ENCODE measurements at regions not wholly inside any gene's neighbourhood (a gene's known extent, or its start where the extent isn't known, plus 50 kb on each side); places are given as distances from the start of the nearest gene placed in this dataset.
A peak's percentile ranks its signal among the peaks of the same experiment; 100 is the strongest.

DNA sequence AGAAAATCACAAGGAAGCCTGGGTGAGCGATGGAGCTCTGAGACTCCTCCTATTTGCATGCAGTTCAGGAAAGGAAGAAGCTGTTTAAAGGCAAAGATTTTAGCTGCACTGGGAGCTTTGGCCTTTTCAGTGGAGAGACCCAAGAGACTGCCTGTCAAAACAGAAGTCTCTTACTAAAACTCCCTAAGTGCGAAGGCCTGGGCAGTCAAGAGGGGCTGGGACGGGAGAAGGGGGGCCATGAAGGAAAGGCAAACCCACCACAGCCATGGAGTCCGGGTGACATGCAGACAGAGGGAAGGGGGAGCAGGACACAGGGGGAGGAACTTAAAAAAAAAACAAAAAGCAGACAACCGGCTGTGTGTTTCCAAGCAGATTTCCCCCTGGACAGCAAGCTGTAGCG is 537.6 kb upstream of the NOX3 start:
- H3K4me1 ChIP-seq (replicated peaks) = no peaks in the 10 kb centered on the region
- TF ChIP-seq, protein P1, sequence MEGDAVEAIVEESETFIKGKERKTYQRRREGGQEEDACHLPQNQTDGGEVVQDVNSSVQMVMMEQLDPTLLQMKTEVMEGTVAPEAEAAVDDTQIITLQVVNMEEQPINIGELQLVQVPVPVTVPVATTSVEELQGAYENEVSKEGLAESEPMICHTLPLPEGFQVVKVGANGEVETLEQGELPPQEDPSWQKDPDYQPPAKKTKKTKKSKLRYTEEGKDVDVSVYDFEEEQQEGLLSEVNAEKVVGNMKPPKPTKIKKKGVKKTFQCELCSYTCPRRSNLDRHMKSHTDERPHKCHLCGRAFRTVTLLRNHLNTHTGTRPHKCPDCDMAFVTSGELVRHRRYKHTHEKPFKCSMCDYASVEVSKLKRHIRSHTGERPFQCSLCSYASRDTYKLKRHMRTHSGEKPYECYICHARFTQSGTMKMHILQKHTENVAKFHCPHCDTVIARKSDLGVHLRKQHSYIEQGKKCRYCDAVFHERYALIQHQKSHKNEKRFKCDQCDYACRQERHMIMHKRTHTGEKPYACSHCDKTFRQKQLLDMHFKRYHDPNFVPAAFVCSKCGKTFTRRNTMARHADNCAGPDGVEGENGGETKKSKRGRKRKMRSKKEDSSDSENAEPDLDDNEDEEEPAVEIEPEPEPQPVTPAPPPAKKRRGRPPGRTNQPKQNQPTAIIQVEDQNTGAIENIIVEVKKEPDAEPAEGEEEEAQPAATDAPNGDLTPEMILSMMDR (IDR thresholded peaks at IDR 0.05) = no peak
- TF ChIP-seq POLR2AphosphoS5 (IDR thresholded peaks at IDR 0.05) (no peak), POLR2A (IDR thresholded peaks at IDR 0.05) (no peak)
- WGBS = 86% methylated on average over 6 of the region's 6 CpGs
- no peak overlapping the region for H3K4me3 ChIP-seq
- no peaks in the 10 kb centered on the region for H3K27me3 ChIP-seq (replicated peaks; ENCODE audit: insufficient read depth)
- no peaks in the 10 kb centered on the region for H3K36me3 ChIP-seq
- intact Hi-C loops (cut with DNase I) = no loop called here
- no peak overlapping the region for H3K27ac ChIP-seq
- no peak for DNase-seq (ENCODE audit: low spot score)
- no peaks in the 10 kb centered on the region for H3K9me3 ChIP-seq

- WGBS = 10% methylated on average over 3 of the region's 3 CpGs
- Histone ChIP-seq H3K27me3 (replicated peaks; ENCODE audit: insufficient read depth) (no peaks in the 10 kb centered on the region), H3K27ac (peak overlapping the region in 1 of 2 donors; percentile 23)
These were observed 530.1 kb upstream of the NOX3 start for GRCh38 chr6:155985660-155986138.

GRCh38 chr6:155980768-155981079 is 525.1 kb upstream of the NOX3 start:
- no peaks in the 10 kb centered on the region for H3K9me3 ChIP-seq
- no peaks in the 10 kb centered on the region for H3K36me3 ChIP-seq
- no peaks in the 10 kb centered on the region for H3K27me3 ChIP-seq (replicated peaks; ENCODE audit: insufficient read depth)
- H3K4me1 ChIP-seq (replicated peaks) = no peaks in the 10 kb centered on the region
- TF ChIP-seq POLR2A (IDR thresholded peaks at IDR 0.05) (no peak), POLR2AphosphoS5 (IDR thresholded peaks at IDR 0.05) (no peak)
- TF ChIP-seq, protein P1 (IDR thresholded peaks at IDR 0.05) = no peak
- intact Hi-C loops (cut with DNase I) = no loop called here
- no peak for DNase-seq (ENCODE audit: low spot score)
- H3K4me3 ChIP-seq = no peak overlapping the region
- H3K27ac ChIP-seq = no peak overlapping the region

More at GRCh38 chr6:155985660-155986138, 530.1 kb upstream of the NOX3 start:
- DNase-seq (ENCODE audit: low spot score) = peak; percentile 7
- Histone ChIP-seq H3K4me1 (replicated peaks) (no peaks in the 10 kb centered on the region), H3K9me3 (no peaks in the 10 kb centered on the region), H3K36me3 (no peaks in the 10 kb centered on the region), H3K4me3 (no peak overlapping the region)
- TF ChIP-seq POLR2A (IDR thresholded peaks at IDR 0.05) (no peak), POLR2AphosphoS5 (IDR thresholded peaks at IDR 0.05) (peak; percentile 28)
- TF ChIP-seq, protein P1 (IDR thresholded peaks at IDR 0.05) = no peak
- intact Hi-C loops (cut with DNase I) = no loop called here

DNA sequence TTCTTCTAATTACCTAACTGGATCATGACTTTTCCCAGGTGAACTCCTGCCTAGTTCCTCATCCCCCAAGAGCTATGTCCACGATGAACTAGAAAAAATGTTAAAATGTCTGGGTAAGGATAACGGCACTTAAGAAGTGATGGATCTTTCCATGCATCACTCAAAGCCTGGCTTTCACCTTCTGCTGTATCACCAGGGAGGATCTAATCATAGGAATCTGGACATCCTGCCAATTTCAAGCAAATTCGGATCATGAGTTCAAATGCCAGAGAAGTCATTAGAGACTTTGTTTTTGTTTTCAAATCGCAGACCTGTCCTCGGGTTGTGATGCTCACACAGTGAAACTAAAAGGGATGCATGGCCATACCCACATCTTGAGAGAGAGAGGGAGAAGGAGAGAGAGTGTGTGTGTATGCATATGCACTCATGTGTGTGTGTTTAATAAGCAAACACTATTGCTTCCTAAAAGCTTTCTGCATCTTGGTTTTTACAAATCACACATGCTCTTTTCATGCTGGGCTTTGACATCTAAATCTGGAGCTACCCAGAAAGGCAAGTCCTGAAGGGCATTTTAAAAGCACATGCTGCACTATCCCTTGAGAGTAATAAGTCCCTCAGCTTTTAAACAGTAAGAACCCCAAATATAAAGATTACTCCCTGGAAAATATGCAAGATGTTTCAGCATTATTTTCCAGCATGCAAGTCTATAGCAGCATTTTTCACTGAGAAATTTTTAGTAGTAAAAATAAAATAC is 524.6 kb upstream of the NOX3 start:
- no peak for DNase-seq (ENCODE audit: low spot score)
- Histone ChIP-seq H3K4me1 (replicated peaks) (no peaks in the 10 kb centered on the region), H3K9me3 (no peaks in the 10 kb centered on the region), H3K4me3 (no peak overlapping the region), H3K27me3 (replicated peaks; ENCODE audit: insufficient read depth) (no peaks in the 10 kb centered on the region), H3K36me3 (no peaks in the 10 kb centered on the region), H3K27ac (no peak overlapping the region)
- WGBS = 39% methylated on average over 5 of the region's 5 CpGs
- intact Hi-C loops (cut with DNase I) = no loop called here
- TF ChIP-seq POLR2A (IDR thresholded peaks at IDR 0.05) (no peak), POLR2AphosphoS5 (IDR thresholded peaks at IDR 0.05) (no peak)
- TF ChIP-seq, protein P1 (IDR thresholded peaks at IDR 0.05) = no peak

GRCh38 chr6:155975506-155975905 is 519.9 kb upstream of the NOX3 start:
- no peak overlapping the region for H3K27ac ChIP-seq
- H3K36me3 ChIP-seq = no peaks in the 10 kb centered on the region
- 92% methylated on average over 8 of the region's 8 CpGs for WGBS
- no peak for DNase-seq (ENCODE audit: low spot score)
- H3K27me3 ChIP-seq (replicated peaks; ENCODE audit: insufficient read depth) = no peaks in the 10 kb centered on the region
- intact Hi-C loops (cut with DNase I) = no loop called here
- no peak overlapping the region for H3K4me3 ChIP-seq
- no peaks in the 10 kb centered on the region for H3K4me1 ChIP-seq (replicated peaks)
- no peaks in the 10 kb centered on the region for H3K9me3 ChIP-seq
- TF ChIP-seq POLR2AphosphoS5 (IDR thresholded peaks at IDR 0.05) = no peak
- no peak for TF ChIP-seq POLR2A (IDR thresholded peaks at IDR 0.05)
- TF ChIP-seq, protein P1 (IDR thresholded peaks at IDR 0.05) = no peak

All from prostate gland (tissue), 2 donors.